Neural progenitor cell (in vitro differentiated cells): ENCODE measurements at regions not wholly inside any gene's neighbourhood (a gene's known extent, or its start where the extent isn't known, plus 50 kb on each side); places are given as distances from the start of the nearest gene placed in this dataset.

Source experiments
- CTCF ChIP-seq: fragments of 200-600 bp; sonication (generic); IDR thresholded peaks from 2 replicates; pipeline ENCODE4 v1.5.1; 2017; ENCODE audit warnings: antibody characterized with exemption, mild to moderate bottlenecking
- EZH2 ChIP-seq: fragments of 200-600 bp; sonication (generic); IDR thresholded peaks from 2 replicates; pipeline ENCODE4 v1.6.1; 2017; ENCODE audit warnings: antibody characterized with exemption, mild to moderate bottlenecking, moderate library complexity
- EZH2phosphoT487 ChIP-seq: fragments of 200-600 bp; sonication (generic); IDR thresholded peaks from 2 replicates; pipeline ENCODE4 v1.6.1; 2017; ENCODE audit warnings: antibody characterized with exemption

GRCh38 chr7:67753891-67754290 is 757.3 kb downstream of the TYW1 start:
- TF ChIP-seq CTCF (no peak), EZH2 (no peak), EZH2phosphoT487 (no peak)
